GM19328 (cell line): ENCODE measurements at regions not wholly inside any gene's neighbourhood (a gene's known extent, or its start where the extent isn't known, plus 50 kb on each side); places are given as distances from the start of the nearest gene placed in this dataset.

Experiments used
- ATAC-seq: cut with Tn5 transposase; IDR thresholded peaks from one replicate; pipeline ENCODE4 v1.9.1; 2021; ENCODE audit warnings: mild to moderate bottlenecking, moderate library complexity; ENCODE audit not compliant: unreplicated experiment

DNA sequence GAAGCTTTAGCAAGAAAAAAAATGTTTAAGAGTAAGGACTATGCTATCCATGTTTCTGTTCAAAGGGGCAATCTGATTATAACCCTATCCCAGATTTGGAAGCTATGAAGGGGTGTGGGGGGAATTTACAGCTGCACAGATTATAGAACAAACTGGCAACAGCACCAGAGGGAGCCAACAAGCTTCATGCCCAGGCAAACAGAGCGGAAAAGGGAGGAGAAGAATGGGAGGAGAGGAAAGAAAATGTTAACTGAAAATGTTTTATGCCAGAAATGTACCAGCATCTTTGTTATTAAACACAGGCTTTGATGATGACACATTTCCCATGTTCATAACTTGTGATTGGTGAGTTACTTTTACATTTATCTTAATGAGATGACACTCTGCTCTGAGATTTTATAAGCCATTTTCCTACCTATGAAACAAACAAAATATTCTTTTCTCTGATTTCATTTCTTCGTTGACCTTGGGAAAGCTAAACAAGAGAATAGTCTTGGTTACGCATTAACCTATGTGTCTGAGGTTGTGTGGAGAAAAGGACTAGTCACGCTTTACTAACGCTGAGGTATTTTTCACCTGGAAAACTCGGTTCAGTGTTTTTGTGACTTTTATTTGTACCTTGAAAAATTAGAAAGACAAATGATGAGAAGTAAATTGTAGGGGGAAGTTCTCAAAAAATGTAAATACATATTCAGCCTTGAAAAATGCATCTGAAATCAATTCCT, 235.8 kb upstream of the MIR17HG start:
- no peak for ATAC-seq

DNA sequence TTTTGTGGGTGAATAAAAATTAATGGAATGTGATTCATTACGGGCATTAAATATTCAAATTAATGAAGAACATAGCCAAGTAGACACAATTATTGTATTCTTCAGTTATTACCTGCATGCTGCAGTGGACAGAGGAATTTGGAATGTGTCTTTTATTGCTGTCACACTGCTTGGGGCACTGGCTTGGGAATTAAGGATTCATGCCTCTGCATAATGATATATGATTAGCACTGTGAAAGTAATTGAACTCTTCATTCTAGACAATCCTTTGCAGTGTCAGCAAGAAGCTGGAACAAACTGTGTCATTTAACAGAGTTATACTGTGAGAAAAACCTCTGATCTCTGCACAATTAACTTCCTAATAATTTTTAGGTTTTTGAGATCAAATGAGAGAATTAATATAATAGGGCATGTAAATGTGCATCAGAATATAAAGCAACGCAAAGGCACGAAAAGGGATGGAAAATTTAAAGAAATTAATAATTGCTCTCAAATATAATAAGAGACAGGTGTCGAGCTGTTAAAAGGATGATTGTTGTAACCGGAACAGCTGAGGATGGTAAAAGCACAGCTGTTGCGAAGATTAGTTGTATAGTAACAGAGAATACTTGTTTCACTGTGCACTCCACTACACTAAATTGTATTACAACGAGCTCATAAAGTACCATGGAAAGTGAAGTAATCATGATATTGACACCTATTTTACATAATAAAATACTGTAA, 235.1 kb upstream of the MIR17HG start:
- ATAC-seq, result no peak

DNA sequence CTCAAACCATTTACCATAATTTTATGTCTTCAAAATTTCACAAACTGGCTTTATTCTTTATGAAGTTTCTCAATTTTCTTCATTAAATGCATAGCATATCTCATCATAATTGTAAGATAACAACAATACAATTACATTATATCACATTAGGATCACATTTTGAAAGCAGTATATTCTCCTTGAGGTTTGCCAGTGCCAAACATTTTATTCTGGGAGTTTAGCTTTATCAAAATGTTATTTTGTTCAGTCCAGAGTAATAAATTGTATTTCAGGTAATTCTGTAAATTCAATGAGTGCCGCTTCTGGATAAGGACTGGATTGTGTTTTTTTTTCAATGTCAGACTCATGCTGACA, 234.6 kb upstream of the MIR17HG start:
- no peak for ATAC-seq

DNA sequence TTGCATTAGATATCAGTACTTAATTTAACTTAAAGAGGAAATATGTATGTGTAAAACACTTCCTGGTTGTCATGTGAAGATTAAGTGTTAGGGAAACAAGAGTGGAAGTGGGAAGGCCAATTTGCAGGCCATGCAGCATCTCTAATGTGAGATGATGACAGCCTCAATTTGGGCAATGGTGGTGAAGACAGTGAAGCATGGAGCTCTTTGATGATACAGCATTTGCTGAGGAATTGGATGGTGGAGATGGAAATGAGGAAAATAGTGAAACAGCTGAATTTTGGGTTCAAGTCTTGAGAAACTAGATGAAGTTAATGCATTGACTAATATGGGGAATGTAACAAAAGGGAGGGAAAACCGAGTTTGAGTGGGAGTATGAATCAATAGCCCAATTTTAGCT, 231.7 kb upstream of the MIR17HG start:
- ATAC-seq, result no peak

DNA sequence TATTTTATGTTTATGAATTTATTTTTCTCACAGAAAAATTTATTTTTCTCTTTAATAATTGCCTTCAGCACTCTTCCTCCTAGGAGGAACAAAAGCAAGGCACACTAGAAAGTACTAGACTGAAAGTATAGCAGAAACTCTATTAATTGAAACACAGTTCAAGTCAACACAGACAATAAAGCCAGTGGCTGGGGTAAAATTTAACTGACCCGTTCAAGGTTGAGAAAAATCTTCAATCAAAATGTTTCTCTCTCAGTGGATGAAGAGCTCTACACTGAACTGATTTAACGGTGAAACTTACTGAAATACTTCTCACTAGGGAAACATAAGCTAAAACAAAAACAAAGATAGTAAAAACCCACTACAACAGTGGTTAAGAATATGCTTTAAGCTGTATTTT, 230.1 kb upstream of the MIR17HG start:
- ATAC-seq, result no peak

DNA sequence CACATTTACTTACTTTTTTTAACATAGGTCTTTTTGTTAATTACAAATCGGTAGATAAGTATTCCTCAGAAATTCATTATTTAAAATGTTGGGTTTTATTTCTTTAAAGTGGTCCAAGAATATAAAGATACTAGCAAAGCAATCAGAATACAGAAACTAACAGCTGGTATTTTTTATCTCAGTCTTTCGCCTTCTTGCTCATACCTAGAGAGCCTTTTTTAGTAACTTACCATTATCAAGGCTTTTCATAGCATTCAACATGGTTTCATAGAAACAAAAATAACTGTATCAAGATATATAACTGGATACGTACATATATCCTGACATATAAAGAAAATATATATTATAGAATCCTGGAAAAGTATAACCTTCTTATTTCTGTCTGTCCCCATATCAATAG, 227.8 kb upstream of the MIR17HG start:
- ATAC-seq, result no peak

DNA sequence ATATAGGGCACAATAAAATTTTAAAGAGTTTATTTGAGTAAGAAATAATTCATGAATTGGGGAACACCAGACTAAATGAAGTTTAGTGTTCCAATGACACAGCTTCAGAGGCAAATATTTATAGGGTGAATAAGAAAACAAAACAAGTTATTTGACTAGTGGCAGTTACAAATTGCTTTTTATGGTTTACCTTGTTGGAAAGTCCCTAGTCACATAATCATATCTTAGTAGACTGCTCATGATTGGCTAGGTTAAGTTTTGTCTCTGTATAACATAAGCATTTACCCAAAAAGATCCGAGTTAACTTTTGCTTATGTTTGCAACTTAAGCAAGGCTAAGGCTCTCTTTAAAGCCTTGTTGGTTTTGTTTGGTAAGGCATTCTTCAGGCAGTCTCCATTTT, 224.7 kb upstream of the MIR17HG start:
- no peak for ATAC-seq

DNA sequence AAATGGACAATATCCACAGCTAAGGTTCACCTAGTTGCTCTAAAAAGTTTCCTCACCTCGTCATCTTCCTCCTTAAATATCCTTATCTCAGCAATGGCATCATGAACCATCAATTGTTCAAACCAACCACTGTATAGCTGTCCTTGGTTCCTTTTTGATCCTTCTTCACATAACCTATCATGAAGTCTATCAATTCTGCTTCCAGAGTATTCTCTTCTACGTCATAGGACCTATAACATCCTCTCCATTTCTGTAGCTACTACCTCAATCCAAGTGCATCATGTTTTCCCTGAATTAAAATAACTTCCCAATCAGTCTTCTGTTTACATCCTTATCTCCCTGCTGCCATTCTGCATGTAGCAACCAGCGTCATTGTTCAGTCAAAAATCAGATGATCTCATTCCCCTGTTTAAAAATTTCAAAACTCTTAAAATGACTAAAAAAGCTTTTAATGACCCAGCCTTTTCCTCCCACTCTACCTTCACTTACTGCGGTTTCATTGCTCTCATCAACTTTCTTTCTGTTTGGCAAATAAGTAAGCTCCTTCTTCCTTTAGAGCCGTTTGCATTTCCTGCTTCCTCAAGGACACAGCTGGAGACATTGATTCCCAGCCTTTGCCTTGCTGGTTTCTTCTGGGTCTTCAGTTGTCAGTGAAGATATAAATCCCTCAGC, 223.9 kb upstream of the MIR17HG start:
- no peak for ATAC-seq

DNA sequence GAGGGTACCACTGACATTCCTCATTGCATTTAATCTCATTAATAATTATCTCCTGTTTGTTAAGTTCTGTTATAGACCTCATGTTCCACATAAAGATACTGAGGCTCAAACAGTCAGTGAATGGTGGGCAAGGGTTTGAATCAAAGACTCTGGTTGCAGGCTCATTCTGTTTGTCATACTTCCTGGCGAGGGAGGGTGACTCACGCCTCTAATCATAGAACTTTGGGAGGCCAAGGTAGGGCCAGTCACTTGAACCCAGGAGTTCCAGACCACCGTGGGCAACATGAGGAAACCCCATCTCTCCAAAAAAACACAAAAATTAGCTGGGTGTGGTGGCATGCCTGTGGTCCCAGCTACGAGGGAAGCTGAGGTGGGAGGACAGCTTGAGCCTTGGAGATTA, 220.7 kb upstream of the MIR17HG start:
- no peak for ATAC-seq

DNA sequence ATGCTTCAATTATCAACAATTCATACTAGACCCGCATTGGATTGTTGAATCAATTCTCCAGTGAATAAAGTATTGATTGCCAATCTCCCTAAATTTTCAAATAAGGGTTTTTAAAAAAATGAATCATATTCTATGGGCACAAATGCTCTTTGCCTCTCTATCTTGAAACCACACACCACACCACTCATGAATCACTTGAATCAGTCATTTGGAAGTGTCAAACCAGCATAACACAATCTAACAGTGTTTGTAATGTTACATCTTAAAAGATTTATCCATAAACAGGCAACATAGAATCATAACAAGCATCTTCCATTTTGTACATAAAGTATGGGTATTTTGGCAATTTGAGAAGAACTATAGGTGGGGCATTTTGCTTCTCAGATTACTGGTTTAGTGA, 219.5 kb upstream of the MIR17HG start:
- no peak for ATAC-seq

DNA sequence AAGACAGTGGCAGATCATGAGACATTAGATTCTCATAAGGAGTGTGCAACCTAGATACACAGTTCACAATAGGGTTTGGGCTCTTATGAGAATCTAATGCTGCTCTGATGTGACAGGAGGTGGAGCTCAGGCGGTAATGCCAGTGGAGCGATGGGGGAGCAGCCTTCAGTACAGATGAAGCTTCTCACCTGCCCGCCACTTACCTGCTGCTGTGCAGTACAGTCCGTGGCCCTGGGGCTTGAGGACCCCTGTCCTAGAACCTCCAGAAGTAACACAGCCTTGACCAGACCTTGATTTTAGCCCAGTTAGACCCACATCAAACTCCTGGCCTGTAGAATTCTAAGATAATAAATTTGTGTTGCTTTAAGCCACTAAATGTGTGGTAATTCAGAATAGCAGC, 215.1 kb upstream of the MIR17HG start:
- ATAC-seq, result no peak

DNA sequence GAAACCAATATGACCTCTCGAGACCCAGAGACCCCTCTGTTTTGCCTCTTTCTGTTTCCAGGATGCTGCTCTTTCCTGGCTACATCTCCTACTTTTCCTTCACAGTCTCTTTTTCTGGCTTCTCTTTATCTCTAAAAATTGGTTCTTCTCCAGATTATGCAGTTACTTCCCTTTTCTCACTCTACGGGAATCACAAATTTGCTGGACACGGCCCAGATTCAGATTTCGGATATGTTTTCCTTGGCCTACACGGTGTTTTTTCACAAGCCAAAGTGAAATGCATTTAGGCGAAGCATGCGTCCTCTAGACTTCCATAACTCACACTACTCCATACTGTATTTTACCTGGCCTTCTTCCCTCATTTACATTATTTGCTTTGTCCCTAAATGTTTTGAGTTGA, 214.7 kb upstream of the MIR17HG start:
- no peak for ATAC-seq

DNA sequence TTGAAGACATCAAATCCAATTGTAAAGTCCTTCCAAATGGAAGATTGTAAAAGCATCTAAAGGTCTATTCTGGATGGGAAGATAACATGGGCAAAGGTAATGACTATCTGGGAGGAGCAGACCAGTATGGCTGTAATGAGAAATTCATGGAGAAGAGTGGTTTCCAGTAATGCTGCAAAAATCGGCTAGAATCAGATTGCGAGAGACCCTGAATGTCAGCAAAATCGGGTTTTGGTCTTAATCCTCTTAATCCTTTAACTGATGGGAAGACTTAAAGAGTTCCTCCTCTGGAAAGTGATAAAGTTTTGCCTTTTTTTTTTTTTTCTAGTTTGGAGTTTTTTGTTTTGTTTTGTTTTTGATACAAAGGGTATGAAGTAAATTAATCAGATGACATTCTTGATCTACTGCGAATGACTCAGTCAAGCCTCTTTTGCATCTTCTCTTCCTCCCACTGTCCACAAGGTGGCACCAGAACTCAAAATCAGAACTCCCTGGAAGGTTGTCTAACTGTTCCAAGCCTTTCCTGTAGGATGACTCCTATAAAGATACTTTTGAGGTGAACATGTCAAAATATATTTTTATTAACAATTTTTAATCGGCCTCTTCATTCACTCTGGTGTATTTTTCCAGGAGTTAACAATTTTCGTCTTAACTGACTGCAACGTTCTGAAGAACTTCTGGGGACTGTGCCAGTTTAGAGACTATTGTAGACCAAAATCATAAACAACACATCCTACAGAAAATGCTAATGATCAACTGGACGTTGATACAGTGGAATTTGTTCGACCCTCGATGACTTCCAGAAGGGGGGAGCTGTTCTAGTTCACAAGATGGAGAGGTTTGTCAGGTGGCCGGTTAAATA, 213.3 kb upstream of the MIR17HG start:
- peak; percentile 62 for ATAC-seq

DNA sequence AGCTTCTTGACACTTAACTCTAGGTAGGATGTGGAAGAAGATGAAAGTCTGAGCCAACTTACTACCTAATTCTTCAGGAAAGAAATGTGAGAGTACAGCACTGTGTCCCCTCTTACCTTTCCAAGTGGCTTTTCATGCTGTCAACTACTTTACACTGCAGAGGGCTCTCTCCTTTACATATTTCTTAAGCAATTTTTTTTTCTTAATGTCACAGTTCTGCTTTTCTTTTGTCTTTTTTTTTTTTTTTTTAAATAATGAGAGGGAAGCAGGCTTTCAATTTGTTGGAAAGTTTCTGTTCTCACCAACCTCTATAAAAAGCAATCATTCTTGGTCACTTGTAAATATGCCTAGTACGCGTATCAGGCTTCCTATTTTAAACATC, 212.7 kb upstream of the MIR17HG start:
- peak; percentile 9 for ATAC-seq

DNA sequence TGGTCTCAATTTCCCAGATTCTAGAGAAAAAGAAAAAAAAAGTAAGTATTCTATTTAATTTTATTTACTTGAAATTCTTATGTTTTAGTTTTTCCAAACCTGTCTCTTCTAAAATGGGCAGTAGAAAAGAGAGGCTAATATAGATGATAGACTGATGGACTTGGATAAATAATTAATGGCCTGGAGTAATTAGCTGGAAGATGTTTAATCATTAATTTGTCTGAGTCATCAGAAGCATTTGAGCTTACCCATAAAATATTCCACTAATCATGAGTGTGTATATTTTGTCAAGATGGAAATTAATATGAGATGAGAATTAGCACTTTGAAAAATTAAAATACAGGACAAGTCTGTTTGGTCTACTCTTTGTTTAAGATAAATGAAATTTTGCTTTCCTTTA, 212.1 kb upstream of the MIR17HG start:
- no peak for ATAC-seq

DNA sequence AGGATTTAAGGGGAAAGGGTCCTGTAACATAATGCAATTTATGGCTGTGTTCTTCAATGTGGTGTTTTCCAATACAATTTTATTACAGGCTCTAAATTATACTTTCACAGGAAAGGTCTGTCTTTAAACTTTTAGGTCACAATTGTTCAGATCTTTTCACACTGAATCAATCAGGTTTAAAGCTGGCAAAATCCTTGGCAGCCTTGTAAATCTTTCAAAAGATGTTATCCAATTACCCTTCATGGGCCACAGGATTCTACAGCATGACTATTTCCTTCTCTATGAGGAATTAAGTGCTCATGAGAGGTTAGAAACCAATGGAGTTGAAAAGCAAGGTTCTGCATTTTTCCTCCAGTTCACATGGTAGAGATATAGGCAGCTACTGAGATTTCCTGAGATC, 211.5 kb upstream of the MIR17HG start:
- no peak for ATAC-seq

DNA sequence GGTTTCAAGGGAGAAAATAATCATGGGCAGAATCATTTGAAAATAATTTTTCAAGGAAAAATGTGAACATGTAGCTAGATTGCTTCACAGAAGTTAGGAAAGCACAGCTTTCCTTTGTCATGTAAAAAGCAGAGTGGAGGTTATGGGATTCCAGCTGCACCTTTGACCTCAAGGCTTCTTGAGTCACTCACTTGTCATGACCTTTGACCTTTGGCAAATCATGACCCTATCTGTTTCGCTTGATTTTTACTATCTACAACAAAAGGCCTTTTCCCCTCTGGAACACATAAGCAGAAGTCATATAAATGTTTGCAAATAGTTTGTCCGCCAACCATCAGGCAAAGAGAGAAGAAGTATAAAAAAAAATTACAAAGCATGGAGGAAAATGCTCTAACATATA, 210.7 kb upstream of the MIR17HG start:
- no peak for ATAC-seq

DNA sequence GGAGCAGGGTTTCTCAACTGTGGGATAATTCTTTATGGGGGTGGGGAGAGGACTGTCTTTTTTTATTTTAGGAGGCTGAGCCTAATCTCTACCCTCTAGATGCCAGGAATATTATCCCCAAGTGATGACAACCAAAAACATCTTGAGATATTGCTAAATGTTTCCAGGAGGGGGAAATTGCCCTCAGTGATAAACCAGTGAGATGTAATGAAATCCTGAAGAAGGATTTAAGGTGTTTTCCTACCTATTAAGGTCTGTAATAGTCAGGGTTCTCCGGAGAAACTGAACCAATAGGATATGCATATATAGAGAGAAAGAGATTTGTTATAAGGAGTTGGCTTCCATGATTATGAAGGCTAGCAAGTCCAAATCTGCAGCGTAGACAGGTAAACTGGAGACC, 208.3 kb upstream of the MIR17HG start:
- ATAC-seq, result no peak

DNA sequence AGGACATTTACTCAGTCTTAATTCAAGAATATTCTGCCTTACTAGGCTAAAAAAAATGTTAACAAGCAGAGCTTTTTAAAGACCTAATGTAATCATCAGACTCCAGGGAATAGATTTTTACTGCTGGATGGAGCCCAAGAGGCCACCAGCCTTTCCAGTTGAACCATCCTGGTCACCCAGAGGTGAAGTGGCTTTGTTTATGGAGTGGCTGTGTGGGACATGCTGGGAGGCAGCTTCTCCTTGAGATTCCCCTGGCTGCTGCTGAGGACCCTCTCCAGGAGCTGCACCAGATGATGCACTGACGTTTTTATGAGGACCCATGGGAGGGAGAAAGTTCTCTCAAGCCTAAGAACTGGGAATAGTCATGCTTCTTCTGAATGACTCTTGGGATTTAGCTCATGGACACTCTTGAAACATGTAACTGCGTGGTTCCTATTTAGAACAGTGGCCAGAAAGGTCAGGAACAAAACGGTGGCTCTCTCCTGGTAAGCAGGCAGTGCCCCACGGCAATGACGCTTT, 205.9 kb upstream of the MIR17HG start:
- ATAC-seq, result no peak

DNA sequence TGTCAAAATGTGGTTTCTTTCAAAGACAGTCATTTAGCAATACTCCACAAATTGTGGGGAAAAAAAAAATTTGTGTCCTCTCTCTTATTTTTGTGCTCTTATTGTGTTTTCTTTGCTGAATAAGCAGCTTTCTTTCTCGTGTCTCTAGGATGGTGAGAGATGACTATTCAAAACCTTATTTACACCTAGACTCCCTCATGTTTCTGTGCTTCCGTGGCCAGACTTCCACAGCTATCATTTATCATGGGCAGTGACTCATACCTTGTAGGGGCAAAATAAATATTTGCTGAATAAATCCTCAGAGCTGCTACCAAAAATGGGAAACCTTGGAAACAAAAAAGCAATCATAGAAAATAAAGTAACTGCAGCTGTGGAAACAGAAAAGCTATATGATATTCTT, 204.9 kb upstream of the MIR17HG start:
- ATAC-seq, result no peak

DNA sequence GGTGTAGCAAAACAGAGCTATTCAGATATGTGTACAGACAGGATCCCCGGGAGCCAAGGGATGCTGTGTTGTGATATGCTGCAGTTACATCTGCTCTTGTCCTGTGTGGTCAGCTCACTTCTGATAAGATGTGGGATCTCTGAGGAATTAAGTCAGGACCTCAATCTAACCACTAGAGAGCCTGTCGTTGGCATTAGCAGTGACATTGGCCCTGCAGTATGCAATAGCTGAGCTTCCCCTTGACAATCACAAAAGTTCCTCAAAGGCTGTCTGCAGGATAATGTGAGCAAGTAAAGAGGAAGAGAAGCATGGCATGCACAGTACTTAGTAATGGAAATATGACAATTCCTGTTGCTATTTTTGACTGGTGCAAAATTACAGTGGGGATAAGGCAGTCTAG, 203.4 kb upstream of the MIR17HG start:
- ATAC-seq, result no peak
